ENCODE measurements at regions not wholly inside any gene's neighbourhood (a gene's known extent, or its start where the extent isn't known, plus 50 kb on each side); places are given as distances from the start of the nearest gene placed in this dataset.

GRCh38 chrX:113804291-113804690, 779.6 kb upstream of the HTR2C start:
- no peak for TF ChIP-seq TEAD4 (IDR thresholded peaks at IDR 0.05; ENCODE audit: low read depth, low read length)
- TF ChIP-seq MAX (IDR thresholded peaks at IDR 0.05) = no peak
- no peak for TF ChIP-seq CEBPB (IDR thresholded peaks at IDR 0.05; ENCODE audit: low read depth, low read length)
- TF ChIP-seq E2F6 (IDR thresholded peaks at IDR 0.05) = no peak
- TF ChIP-seq CTCF (IDR thresholded peaks at IDR 0.05; ENCODE audit: control extremely low read depth in 1 of 3, insufficient read depth in 1 of 3, low read depth in 1 of 3, low read length in 3 of 3) = no peak
- no peak for TF ChIP-seq YY1 (IDR thresholded peaks at IDR 0.05; ENCODE audit: low read depth, low read length)
- no peak for TF ChIP-seq JUND (IDR thresholded peaks at IDR 0.05; ENCODE audit: low read length)
- TF ChIP-seq POLR2A (IDR thresholded peaks at IDR 0.05; ENCODE audit: control extremely low read depth in 1 of 2, low read depth in 2 of 2, low read length in 2 of 2) = no peak
- TF ChIP-seq CHD7 (IDR thresholded peaks at IDR 0.05; ENCODE audit: insufficient replicate concordance, low read length) = no peak
- no peak for TF ChIP-seq SIN3A (conservative IDR thresholded peaks at IDR 0.05 in 1 of 2, IDR thresholded peaks at IDR 0.05 in 1 of 2; ENCODE audit: low read depth in 1 of 2, low read length in 2 of 2)
- no peak for TF ChIP-seq POLR2AphosphoS5 (IDR thresholded peaks at IDR 0.05; ENCODE audit: low read depth, low read length)
- TF ChIP-seq EZH2 (IDR thresholded peaks at IDR 0.05; ENCODE audit: low read depth, low read length, severe bottlenecking) = no peak
- no peak for TF ChIP-seq ZNF274 (IDR thresholded peaks at IDR 0.05; ENCODE audit: borderline replicate concordance, extremely low read depth, low read length)
